ENCODE measurements at regions not wholly inside any gene's neighbourhood (a gene's known extent, or its start where the extent isn't known, plus 50 kb on each side); places are given as distances from the start of the nearest gene placed in this dataset.

DNA sequence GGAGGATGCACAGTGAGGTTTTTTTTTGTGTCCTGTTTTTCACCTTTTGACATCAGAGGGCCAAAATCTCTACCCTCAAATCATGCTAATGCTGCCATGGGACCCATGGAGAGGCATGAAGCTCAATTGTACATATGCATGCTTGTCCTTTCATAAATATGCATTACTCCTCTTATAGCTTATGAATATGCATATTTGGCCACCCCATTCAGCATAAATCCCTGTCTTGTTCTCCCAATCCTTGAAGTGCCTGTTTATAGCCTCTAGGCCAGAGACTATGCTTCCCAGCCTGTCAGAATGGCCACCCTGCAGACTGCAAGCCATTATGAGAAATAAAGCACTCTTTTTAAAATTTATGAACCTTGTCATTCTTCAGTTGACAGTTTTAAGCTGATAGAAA, 696.4 kb upstream of the ZNF804A start:
- TF ChIP-seq, protein P1, sequence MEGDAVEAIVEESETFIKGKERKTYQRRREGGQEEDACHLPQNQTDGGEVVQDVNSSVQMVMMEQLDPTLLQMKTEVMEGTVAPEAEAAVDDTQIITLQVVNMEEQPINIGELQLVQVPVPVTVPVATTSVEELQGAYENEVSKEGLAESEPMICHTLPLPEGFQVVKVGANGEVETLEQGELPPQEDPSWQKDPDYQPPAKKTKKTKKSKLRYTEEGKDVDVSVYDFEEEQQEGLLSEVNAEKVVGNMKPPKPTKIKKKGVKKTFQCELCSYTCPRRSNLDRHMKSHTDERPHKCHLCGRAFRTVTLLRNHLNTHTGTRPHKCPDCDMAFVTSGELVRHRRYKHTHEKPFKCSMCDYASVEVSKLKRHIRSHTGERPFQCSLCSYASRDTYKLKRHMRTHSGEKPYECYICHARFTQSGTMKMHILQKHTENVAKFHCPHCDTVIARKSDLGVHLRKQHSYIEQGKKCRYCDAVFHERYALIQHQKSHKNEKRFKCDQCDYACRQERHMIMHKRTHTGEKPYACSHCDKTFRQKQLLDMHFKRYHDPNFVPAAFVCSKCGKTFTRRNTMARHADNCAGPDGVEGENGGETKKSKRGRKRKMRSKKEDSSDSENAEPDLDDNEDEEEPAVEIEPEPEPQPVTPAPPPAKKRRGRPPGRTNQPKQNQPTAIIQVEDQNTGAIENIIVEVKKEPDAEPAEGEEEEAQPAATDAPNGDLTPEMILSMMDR (IDR thresholded peaks at IDR 0.05), result no peak
- no peak for TF ChIP-seq POLR2A (IDR thresholded peaks at IDR 0.05)

Data from Peyer's patch (tissue), 4 donors.